Bronchial epithelial cell (primary cell): ENCODE measurements at regions not wholly inside any gene's neighbourhood (a gene's known extent, or its start where the extent isn't known, plus 50 kb on each side); places are given as distances from the start of the nearest gene placed in this dataset.

Experiments used
- DNase-seq: peaks from one replicate; pipeline ENCODE4 v3.0.0-alpha.2; 2010; ENCODE audit warnings: low read depth
- FAIRE-seq: peaks from 2 replicates; lab custom pipeline; 2011; peaks lifted over from hg19 to GRCh38; lab: Jason Lieb, UNC
- H3K27me3 ChIP-seq: 2 replicates; pipeline ENCODE4 v1.5.1; 2011; ENCODE audit warnings: low read length; ENCODE audit not compliant: control insufficient read depth, insufficient read depth
- H3K36me3 ChIP-seq: 2 replicates; pipeline ENCODE4 v1.5.1; 2011; ENCODE audit warnings: low read length; ENCODE audit not compliant: control insufficient read depth, insufficient read depth
- H3K4me3 ChIP-seq: 2 replicates; pipeline ENCODE4 v1.5.1; 2011; ENCODE audit warnings: mild to moderate bottlenecking, low read depth, low read length, control low read depth
- CTCF ChIP-seq: IDR thresholded peaks from 2 replicates; pipeline ENCODE4 v1.5.1; 2011; ENCODE audit warnings: mild to moderate bottlenecking, moderate library complexity, low read length, control low read depth, inconsistent platforms; ENCODE audit not compliant: insufficient read depth, severe bottlenecking

GRCh38 chr16:51960931-51961330 is 586.0 kb downstream of the TOX3 start:
- Histone ChIP-seq H3K27me3 (no peaks in the 10 kb centered on the region), H3K36me3 (no peaks in the 10 kb centered on the region), H3K4me3 (no peak overlapping the region)
- no peak for DNase-seq
- FAIRE-seq, result no peak
- no peak for TF ChIP-seq CTCF

- DNase-seq, result no peak
- no peaks in the 10 kb centered on the region for H3K36me3 ChIP-seq
- no peak for TF ChIP-seq CTCF
- FAIRE-seq, result no peak
- no peak overlapping the region for H3K4me3 ChIP-seq
- peaks cover 2% of the 10 kb centered on the region for H3K27me3 ChIP-seq
Observed at GRCh38 chr16:51953286-51953985, 593.5 kb downstream of the TOX3 start.

DNA sequence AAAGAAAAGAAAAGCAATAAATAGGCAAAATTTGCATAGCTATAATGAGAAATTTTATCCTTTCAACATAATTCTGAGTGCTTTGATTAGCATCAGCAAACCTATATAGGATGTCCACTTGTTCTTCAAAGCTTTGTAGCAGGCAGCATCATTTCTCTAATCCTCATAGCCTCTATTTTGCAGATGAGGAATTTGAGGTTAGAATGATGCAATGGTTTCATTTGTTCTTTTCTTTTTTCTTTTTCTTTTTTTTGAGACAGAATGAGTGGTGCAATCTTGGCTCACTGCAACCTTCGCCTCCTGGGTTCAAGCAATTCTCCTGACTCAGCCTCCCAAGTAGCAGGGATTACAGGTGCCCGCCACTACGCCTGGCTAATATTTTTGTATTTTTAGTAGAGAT is 594.4 kb downstream of the TOX3 start:
- TF ChIP-seq CTCF, result no peak
- FAIRE-seq (no peak), DNase-seq (no peak)
- Histone ChIP-seq H3K36me3 (no peaks in the 10 kb centered on the region), H3K4me3 (no peak overlapping the region), H3K27me3 (peaks cover 2% of the 10 kb centered on the region)

- Histone ChIP-seq H3K27me3 (peaks cover 2% of the 10 kb centered on the region), H3K4me3 (no peak overlapping the region), H3K36me3 (no peaks in the 10 kb centered on the region)
- no peak for TF ChIP-seq CTCF
- no peak for DNase-seq
- FAIRE-seq, result no peak
Observed at GRCh38 chr16:51951668-51952298, 595.2 kb downstream of the TOX3 start.

- Histone ChIP-seq H3K36me3 (no peaks in the 10 kb centered on the region), H3K4me3 (no peak overlapping the region), H3K27me3 (peaks cover 2% of the 10 kb centered on the region)
- no peak for TF ChIP-seq CTCF
- DNase-seq, result no peak
- no peak for FAIRE-seq
Observed at GRCh38 chr16:51950118-51950780, 596.7 kb downstream of the TOX3 start.
